GM13976 (cell line): ENCODE measurements at regions not wholly inside any gene's neighbourhood (a gene's known extent, or its start where the extent isn't known, plus 50 kb on each side); places are given as distances from the start of the nearest gene placed in this dataset.

Experiments used
- DNase-seq: peaks from one replicate; pipeline ENCODE4 v3.0.0; 2012; ENCODE audit warnings: low spot score
- CTCF ChIP-seq: IDR thresholded peaks from 2 replicates; pipeline ENCODE4 v1.5.1; 2012; ENCODE audit warnings: borderline replicate concordance, mild to moderate bottlenecking; ENCODE audit not compliant: insufficient read depth; ENCODE audit errors: extremely low read depth, missing control alignments, control extremely low read depth
- in situ Hi-C: fragments of 300-500 bp; cut with MboI; formaldehyde crosslinking; loops from one replicate; pipeline ENCODE4 v1.12.0; 2022; ENCODE audit warnings: low sequenced_read_pairs, mixed read lengths, inconsistent platforms; ENCODE audit not compliant: unreplicated experiment

- in situ Hi-C loops, result no loop called here
- TF ChIP-seq CTCF, result no peak
- no peak for DNase-seq
Measured at GRCh38 chr1:2968471-2968881, 52.8 kb upstream of the ACTRT2 start.

GRCh38 chr1:2969011-2969844 is 52.0 kb upstream of the ACTRT2 start:
- TF ChIP-seq CTCF, result no peak
- no peak for DNase-seq
- in situ Hi-C loops, result no loop called here

- in situ Hi-C loops, result no loop called here
- DNase-seq, result no peak
- no peak for TF ChIP-seq CTCF
Measured at GRCh38 chr1:2969845-2970291, 51.4 kb upstream of the ACTRT2 start.

- no peak for DNase-seq
- TF ChIP-seq CTCF, result no peak
- in situ Hi-C loops, result no loop called here
Measured at GRCh38 chr1:2970311-2971071, 50.8 kb upstream of the ACTRT2 start.

- no peak for TF ChIP-seq CTCF
- no peak for DNase-seq
- in situ Hi-C loops, result no loop called here
Measured at GRCh38 chr1:2971101-2971501, 50.2 kb upstream of the ACTRT2 start.
